Mucosa of descending colon (tissue), 3 donors: ENCODE measurements at regions not wholly inside any gene's neighbourhood (a gene's known extent, or its start where the extent isn't known, plus 50 kb on each side); places are given as distances from the start of the nearest gene placed in this dataset.

Source experiments
- ATAC-seq: fragments of 200-7000 bp; cut with Tn5 transposase; one replicate; pipeline ENCODE4 v1.9.1; 2020; ENCODE audit warnings: mild to moderate bottlenecking, moderate library complexity
- DNase-seq, 3 donors: peaks; one replicate each; pipeline ENCODE4 v3.0.0-alpha.2; 2020
- H3K36me3 ChIP-seq: fragments of 200-600 bp; one replicate; pipeline ENCODE4 v1.8.0; 2021; ENCODE audit warnings: low read depth, mild to moderate bottlenecking
- H3K4me1 ChIP-seq: fragments of 200-600 bp; one replicate; pipeline ENCODE4 v1.8.0; 2021; ENCODE audit warnings: low read depth, mild to moderate bottlenecking
- H3K4me3 ChIP-seq: fragments of 200-600 bp; one replicate; pipeline ENCODE4 v1.8.0; 2021; ENCODE audit warnings: mild to moderate bottlenecking
- H3K9me3 ChIP-seq: fragments of 200-600 bp; one replicate; pipeline ENCODE4 v1.8.0; 2021; ENCODE audit warnings: mild to moderate bottlenecking
- CTCF ChIP-seq: fragments of 200-600 bp; IDR thresholded peaks from one replicate; pipeline ENCODE4 v1.8.0; 2022; ENCODE audit warnings: antibody characterized with exemption, mild to moderate bottlenecking
- intact Hi-C, 2 donors: fragments of 100-400 bp; cut with DNase I in 1 of 2; cut with micrococcal nuclease in 1 of 2; formaldehyde crosslinking; loops; one replicate each; pipeline versions ENCODE4 v1.11.0 to v1.11.1; 2022; cut with DNase I, micrococcal nuclease
- donor health status: DM: no; HTN: no; CAD: no; lungs with moderate emphysema.
- donor health status: DM: no; HTN: no; CAD: no.
- donor health status: DM: no; HTN: yes; CAD: no.

GRCh38 chr4:22942920-22943559 is 250.3 kb downstream of the GBA3 start:
- Histone ChIP-seq H3K4me1 (no peaks in the 10 kb centered on the region), H3K9me3 (no peaks in the 10 kb centered on the region), H3K36me3 (no peaks in the 10 kb centered on the region), H3K4me3 (no peak overlapping the region)
- ATAC-seq (no peak), DNase-seq (no peak)
- TF ChIP-seq CTCF: no peak
- intact Hi-C loops: no loop called here

- Histone ChIP-seq H3K4me3 (no peak overlapping the region), H3K4me1 (no peaks in the 10 kb centered on the region), H3K36me3 (no peaks in the 10 kb centered on the region), H3K9me3 (no peaks in the 10 kb centered on the region)
- no peak for TF ChIP-seq CTCF
- peak in 2 of 3 donors; percentile 3 to 28 for DNase-seq
- ATAC-seq: peak; percentile 64
- intact Hi-C loops: no loop called here
These were observed 249.1 kb downstream of the GBA3 start for GRCh38 chr4:22941688-22942375.

GRCh38 chr4:22932326-22932725 is 239.6 kb downstream of the GBA3 start:
- no peaks in the 10 kb centered on the region for H3K4me1 ChIP-seq
- no peaks in the 10 kb centered on the region for H3K9me3 ChIP-seq
- ATAC-seq: peak; percentile 36
- no peak for TF ChIP-seq CTCF
- DNase-seq: peak in 2 of 3 donors; percentile 46 to 49
- no peaks in the 10 kb centered on the region for H3K36me3 ChIP-seq
- intact Hi-C loops: no loop called here
- H3K4me3 ChIP-seq: no peak overlapping the region

- TF ChIP-seq CTCF: no peak
- Histone ChIP-seq H3K9me3 (no peaks in the 10 kb centered on the region), H3K36me3 (no peaks in the 10 kb centered on the region), H3K4me3 (no peak overlapping the region), H3K4me1 (no peaks in the 10 kb centered on the region)
- no peak for ATAC-seq
- intact Hi-C loops: no loop called here
- no peak for DNase-seq
These were observed 229.7 kb downstream of the GBA3 start for GRCh38 chr4:22922426-22922825.

GRCh38 chr4:22921936-22922335 is 229.2 kb downstream of the GBA3 start:
- TF ChIP-seq CTCF: no peak
- H3K4me3 ChIP-seq: no peak overlapping the region
- no peaks in the 10 kb centered on the region for H3K4me1 ChIP-seq
- no peak for DNase-seq
- no peaks in the 10 kb centered on the region for H3K9me3 ChIP-seq
- no peak for ATAC-seq
- intact Hi-C loops: no loop called here
- H3K36me3 ChIP-seq: no peaks in the 10 kb centered on the region
